ENCODE measurements at regions not wholly inside any gene's neighbourhood (a gene's known extent, or its start where the extent isn't known, plus 50 kb on each side); places are given as distances from the start of the nearest gene placed in this dataset.

DNA sequence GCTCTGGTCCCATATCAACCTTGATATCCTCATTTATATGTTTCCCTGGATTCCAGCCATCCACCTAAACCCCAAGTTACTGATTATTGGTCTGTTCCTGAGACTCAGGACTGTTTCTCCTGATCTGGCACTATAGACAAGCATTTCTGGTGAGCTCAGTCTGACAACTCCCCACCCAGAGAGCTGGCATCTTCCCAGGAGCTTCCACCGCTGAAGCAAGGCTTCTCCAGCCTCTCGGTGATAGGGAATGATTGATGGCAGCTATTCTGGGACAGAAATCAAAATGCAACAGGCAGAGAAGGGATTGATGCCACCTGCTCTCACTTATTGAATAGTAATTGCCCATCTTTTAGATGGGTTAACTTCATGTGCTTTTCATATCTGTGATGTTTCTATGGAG, 169.7 kb upstream of the GGTLC1 start:
- TF ChIP-seq, protein P1, sequence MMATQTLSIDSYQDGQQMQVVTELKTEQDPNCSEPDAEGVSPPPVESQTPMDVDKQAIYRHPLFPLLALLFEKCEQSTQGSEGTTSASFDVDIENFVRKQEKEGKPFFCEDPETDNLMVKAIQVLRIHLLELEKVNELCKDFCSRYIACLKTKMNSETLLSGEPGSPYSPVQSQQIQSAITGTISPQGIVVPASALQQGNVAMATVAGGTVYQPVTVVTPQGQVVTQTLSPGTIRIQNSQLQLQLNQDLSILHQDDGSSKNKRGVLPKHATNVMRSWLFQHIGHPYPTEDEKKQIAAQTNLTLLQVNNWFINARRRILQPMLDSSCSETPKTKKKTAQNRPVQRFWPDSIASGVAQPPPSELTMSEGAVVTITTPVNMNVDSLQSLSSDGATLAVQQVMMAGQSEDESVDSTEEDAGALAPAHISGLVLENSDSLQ (IDR thresholded peaks at IDR 0.05), result no peak
- TF ChIP-seq, protein P2, sequence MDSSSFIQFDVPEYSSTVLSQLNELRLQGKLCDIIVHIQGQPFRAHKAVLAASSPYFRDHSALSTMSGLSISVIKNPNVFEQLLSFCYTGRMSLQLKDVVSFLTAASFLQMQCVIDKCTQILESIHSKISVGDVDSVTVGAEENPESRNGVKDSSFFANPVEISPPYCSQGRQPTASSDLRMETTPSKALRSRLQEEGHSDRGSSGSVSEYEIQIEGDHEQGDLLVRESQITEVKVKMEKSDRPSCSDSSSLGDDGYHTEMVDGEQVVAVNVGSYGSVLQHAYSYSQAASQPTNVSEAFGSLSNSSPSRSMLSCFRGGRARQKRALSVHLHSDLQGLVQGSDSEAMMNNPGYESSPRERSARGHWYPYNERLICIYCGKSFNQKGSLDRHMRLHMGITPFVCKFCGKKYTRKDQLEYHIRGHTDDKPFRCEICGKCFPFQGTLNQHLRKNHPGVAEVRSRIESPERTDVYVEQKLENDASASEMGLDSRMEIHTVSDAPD (CRISPR knock-in tag; IDR thresholded peaks at IDR 0.05), result no peak
- TF ChIP-seq, protein P3, sequence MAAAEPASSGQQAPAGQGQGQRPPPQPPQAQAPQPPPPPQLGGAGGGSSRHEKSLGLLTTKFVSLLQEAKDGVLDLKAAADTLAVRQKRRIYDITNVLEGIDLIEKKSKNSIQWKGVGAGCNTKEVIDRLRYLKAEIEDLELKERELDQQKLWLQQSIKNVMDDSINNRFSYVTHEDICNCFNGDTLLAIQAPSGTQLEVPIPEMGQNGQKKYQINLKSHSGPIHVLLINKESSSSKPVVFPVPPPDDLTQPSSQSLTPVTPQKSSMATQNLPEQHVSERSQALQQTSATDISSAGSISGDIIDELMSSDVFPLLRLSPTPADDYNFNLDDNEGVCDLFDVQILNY (CRISPR knock-in tag; IDR thresholded peaks at IDR 0.05), result no peak
- TF ChIP-seq TRIM28 (IDR thresholded peaks at IDR 0.05) (no peak), SAP30 (IDR thresholded peaks at IDR 0.05; ENCODE audit: borderline replicate concordance, insufficient read depth, low read depth, low read length, poor library complexity, severe bottlenecking) (no peak), JUNB (CRISPR knock-in tag; conservative IDR thresholded peaks at IDR 0.05) (no peak), MXD1 (CRISPR knock-in tag; IDR thresholded peaks at IDR 0.05; ENCODE audit: borderline replicate concordance, poor library complexity, severe bottlenecking) (no peak), USF1 (CRISPR knock-in tag; IDR thresholded peaks at IDR 0.05) (no peak), SAFB2 (IDR thresholded peaks at IDR 0.05; ENCODE audit: borderline replicate concordance, low read depth, low read length, severe bottlenecking) (no peak), ZNF507 (tag; conservative IDR thresholded peaks at IDR 0.05) (no peak)
- POLR2A ChIA-PET, result no interaction called here
- H3K4me2 ChIP-seq (ENCODE audit: insufficient read depth, low read length), result no peak overlapping the region
- no peaks in the 10 kb centered on the region for H3K9me3 ChIP-seq (replicated peaks; ENCODE audit: control insufficient read depth, insufficient read depth, low read depth, low read length)
- FAIRE-seq, result no peak
- H3K9ac ChIP-seq (ENCODE audit: insufficient read depth in 1 of 2, low read depth in 2 of 2, low read length in 2 of 2), result no peak overlapping the region
- no peaks in the 10 kb centered on the region for H3K79me2 ChIP-seq (ENCODE audit: control insufficient read depth, insufficient read depth, low read length)
- H3K9me1 ChIP-seq (ENCODE audit: control insufficient read depth, insufficient read depth, low read length), result no peaks in the 10 kb centered on the region
- 0% methylated on average over 1 of the region's 2 CpGs for WGBS (ENCODE audit: insufficient coverage, low coverage, missing lambda C conversion rate)
- BruUV-seq (replicated peaks), result no TSS peak
- ATAC-seq, result no peak
- H3K4me1 ChIP-seq (replicated peaks in 1 of 2; ENCODE audit: control insufficient read depth in 2 of 2, insufficient read depth in 2 of 2, low read length in 2 of 2), result no peaks in the 10 kb centered on the region
- no peak overlapping the region for H2AFZ ChIP-seq (ENCODE audit: low read depth, low read length)
- H3K27me3 ChIP-seq (ENCODE audit: control insufficient read depth in 2 of 2, insufficient read depth in 2 of 2, low read length in 2 of 2), result no peaks in the 10 kb centered on the region
- CTCF ChIA-PET (ENCODE audit: low intra/inter-chr PET ratio), result interaction anchor here (0.5 kb wide), 1 partner anchor 364 kb away, joined by 3 read pairs; no protein-coding TSS in a partner anchor
- no peak overlapping the region for H3K4me3 ChIP-seq
- intact Hi-C loops (cut with micrococcal nuclease), result no loop called here
- H3K36me3 ChIP-seq (ENCODE audit: control insufficient read depth, insufficient read depth, low read length), result no peaks in the 10 kb centered on the region
- in situ Hi-C loops (cut with MboI), result loop anchor here (25.0 kb wide), 1 partner anchor 754 kb away; no protein-coding TSS in a partner anchor
- no peak for DNase-seq (ENCODE audit: extremely low read depth in 1 of 4, low spot score in 3 of 4)
- no peaks in the 10 kb centered on the region; the same call in 1 of the 2 replicates for H4K20me1 ChIP-seq (replicated peaks; ENCODE audit: control insufficient read depth, insufficient read depth, low read length)
- no peak overlapping the region for H3K27ac ChIP-seq (ENCODE audit: extremely low read depth, low read depth, low read length)

Measured in K562 (cell line).